ENCODE measurements at regions not wholly inside any gene's neighbourhood (a gene's known extent, or its start where the extent isn't known, plus 50 kb on each side); places are given as distances from the start of the nearest gene placed in this dataset.

DNA sequence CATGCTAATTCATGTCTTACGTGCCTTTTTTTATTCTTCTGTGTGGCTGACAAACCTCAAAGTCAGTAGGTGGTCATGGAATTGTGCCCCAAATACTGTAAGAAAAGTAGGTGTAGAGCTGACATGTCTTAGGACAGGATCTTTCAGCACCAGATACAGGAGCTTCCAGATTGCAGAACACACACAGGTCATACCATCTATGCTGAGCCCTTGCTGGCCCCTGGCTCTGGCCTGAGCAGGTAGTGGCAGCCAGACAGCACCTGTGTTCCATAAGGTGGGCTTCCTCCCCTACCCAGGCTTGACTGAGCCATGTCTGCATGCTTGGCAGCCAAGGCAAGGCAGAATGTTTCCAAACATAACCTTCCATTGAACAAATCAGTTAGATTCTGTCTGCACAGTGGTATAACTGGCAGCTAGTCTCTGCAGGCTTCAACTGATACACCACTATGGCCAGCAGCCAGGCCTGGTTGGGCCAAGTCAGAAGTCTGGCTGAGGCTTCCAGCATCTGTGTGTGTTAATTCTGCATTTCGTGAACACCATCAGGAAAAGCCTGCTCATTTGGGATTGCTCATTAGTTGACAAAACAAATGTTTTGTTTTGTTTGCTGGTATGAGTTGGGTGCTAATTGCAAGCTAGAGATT lies 366.5 kb downstream of the FOXA2 start:
- DNase-seq (ENCODE audit: low read depth in 1 of 2, low spot score in 1 of 2), result peak in 1 of 2 donors; percentile 19
- H3K4me3 ChIP-seq, result no peak overlapping the region

DNA sequence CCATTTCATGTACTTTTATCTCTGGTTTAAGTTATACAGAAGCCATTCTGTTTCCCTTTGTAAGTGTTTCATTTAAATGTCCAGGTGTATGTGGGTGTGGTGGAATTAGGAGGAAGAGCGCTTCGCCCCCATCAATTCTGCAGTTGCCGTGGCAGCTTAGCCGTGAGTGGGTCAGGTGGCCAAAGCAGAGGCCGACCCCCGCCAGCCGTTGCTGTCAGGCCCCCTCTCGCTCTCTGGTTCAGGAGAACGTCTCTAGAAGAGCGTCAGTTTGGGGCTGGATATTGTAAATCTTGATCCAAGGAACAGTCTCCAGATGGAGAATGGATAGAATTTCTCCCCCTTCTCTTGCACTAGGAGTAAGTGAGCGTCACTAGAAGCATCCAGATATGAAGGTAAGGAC lies 367.4 kb downstream of the FOXA2 start:
- Histone ChIP-seq H3K27ac (no peak overlapping the region), H3K27me3 (peaks cover 4% of the 10 kb centered on the region), H3K9me3 (ENCODE audit: low read depth) (no peaks in the 10 kb centered on the region), H3K36me3 (no peaks in the 10 kb centered on the region), H3K4me1 (ENCODE audit: low read depth) (peaks cover 23% of the 10 kb centered on the region), H3K4me3 (no peak overlapping the region)
- TF ChIP-seq, protein P1, sequence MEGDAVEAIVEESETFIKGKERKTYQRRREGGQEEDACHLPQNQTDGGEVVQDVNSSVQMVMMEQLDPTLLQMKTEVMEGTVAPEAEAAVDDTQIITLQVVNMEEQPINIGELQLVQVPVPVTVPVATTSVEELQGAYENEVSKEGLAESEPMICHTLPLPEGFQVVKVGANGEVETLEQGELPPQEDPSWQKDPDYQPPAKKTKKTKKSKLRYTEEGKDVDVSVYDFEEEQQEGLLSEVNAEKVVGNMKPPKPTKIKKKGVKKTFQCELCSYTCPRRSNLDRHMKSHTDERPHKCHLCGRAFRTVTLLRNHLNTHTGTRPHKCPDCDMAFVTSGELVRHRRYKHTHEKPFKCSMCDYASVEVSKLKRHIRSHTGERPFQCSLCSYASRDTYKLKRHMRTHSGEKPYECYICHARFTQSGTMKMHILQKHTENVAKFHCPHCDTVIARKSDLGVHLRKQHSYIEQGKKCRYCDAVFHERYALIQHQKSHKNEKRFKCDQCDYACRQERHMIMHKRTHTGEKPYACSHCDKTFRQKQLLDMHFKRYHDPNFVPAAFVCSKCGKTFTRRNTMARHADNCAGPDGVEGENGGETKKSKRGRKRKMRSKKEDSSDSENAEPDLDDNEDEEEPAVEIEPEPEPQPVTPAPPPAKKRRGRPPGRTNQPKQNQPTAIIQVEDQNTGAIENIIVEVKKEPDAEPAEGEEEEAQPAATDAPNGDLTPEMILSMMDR (IDR thresholded peaks at IDR 0.05; ENCODE audit: low read depth, low read length), result no peak
- DNase-seq (ENCODE audit: low read depth in 1 of 2, low spot score in 1 of 2), result no peak

More for the DNA sequence above, 366.5 kb downstream of the FOXA2 start:
- Histone ChIP-seq H3K36me3 (no peaks in the 10 kb centered on the region), H3K9me3 (ENCODE audit: low read depth) (no peaks in the 10 kb centered on the region), H3K27ac (no peak overlapping the region), H3K27me3 (peaks cover 4% of the 10 kb centered on the region), H3K4me1 (ENCODE audit: low read depth) (peaks cover 23% of the 10 kb centered on the region)
- TF ChIP-seq, protein P1 (IDR thresholded peaks at IDR 0.05; ENCODE audit: low read depth, low read length), result no peak

DNA sequence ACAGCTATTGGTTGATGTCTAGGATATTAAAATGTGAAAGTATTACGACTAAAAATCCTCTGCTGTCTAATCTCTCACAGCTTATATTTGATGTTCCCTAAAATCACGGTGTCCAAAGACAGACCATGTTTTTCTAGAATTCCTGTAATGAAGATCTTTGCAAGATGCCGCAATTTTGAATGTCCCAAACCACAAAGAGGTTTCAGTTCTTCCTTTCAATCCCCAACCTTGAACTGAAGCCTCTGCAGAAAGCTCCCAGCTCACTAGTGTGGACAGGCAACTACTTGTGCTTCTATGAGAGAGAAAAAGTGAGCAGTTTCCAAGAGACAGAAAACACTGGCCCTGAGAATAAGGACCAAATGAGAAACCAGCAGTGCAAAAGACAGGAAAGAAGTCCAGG lies 370.1 kb downstream of the FOXA2 start:
- H3K9me3 ChIP-seq (ENCODE audit: low read depth), result no peaks in the 10 kb centered on the region
- TF ChIP-seq, protein P1 (IDR thresholded peaks at IDR 0.05; ENCODE audit: low read depth, low read length), result no peak
- no peak overlapping the region for H3K4me3 ChIP-seq
- no peaks in the 10 kb centered on the region for H3K36me3 ChIP-seq
- no peak overlapping the region for H3K27ac ChIP-seq
- no peak for DNase-seq (ENCODE audit: low read depth in 1 of 2, low spot score in 1 of 2)
- peaks cover 12% of the 10 kb centered on the region for H3K4me1 ChIP-seq (ENCODE audit: low read depth)
- peaks cover 4% of the 10 kb centered on the region for H3K27me3 ChIP-seq

DNA sequence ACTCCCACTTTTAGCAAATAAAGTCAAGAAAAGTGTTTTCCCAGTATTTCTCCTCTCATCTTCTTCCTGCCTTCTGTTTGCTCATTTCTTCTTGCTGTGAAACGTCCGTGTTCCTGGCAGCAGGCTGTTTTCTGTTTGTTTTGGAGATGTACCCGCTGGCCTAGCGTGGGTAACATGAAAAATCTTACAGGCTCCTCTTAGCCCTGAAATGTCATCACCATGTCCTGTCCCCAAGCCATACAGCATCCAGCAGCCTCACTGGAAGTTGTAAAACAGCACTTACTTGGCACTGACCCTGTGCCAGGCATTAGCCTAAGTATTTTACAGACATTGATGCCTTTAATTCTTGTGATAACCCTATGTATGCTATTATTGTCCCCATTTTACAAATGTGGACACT lies 371.1 kb downstream of the FOXA2 start:
- TF ChIP-seq, protein P1 (IDR thresholded peaks at IDR 0.05; ENCODE audit: low read depth, low read length), result no peak
- Histone ChIP-seq H3K36me3 (no peaks in the 10 kb centered on the region), H3K27ac (no peak overlapping the region), H3K4me3 (no peak overlapping the region), H3K9me3 (ENCODE audit: low read depth) (no peaks in the 10 kb centered on the region), H3K27me3 (peaks cover 4% of the 10 kb centered on the region), H3K4me1 (ENCODE audit: low read depth) (peaks cover 4% of the 10 kb centered on the region)
- DNase-seq (ENCODE audit: low read depth in 1 of 2, low spot score in 1 of 2), result no peak

DNA sequence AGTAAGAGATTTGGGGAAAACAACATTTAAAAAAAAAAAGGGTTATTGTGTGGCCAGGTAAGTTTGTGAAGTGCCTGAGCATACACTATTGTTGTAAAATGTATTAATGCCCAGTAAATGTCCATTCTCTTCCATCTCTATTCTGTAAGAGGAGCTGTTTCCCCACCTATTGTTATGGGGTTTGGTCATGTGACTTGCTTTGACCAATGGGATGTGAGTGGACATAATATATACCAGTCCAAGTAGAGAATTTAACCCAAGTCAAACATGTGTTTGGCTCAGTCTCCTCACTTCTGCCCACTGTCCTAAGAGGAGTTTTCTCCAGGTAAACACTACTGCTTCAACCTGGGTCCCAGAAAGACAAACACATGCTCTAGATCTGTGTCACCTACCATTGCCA lies 377.1 kb downstream of the FOXA2 start:
- no peak overlapping the region for H3K27ac ChIP-seq
- no peak for DNase-seq (ENCODE audit: low read depth in 1 of 2, low spot score in 1 of 2)
- no peaks in the 10 kb centered on the region for H3K9me3 ChIP-seq (ENCODE audit: low read depth)
- TF ChIP-seq, protein P1 (IDR thresholded peaks at IDR 0.05; ENCODE audit: low read depth, low read length), result no peak
- H3K36me3 ChIP-seq, result no peaks in the 10 kb centered on the region
- no peaks in the 10 kb centered on the region for H3K27me3 ChIP-seq
- H3K4me3 ChIP-seq, result no peak overlapping the region
- H3K4me1 ChIP-seq (ENCODE audit: low read depth), result no peaks in the 10 kb centered on the region
